Mammary epithelial cell (primary cell): ENCODE measurements at regions not wholly inside any gene's neighbourhood (a gene's known extent, or its start where the extent isn't known, plus 50 kb on each side); places are given as distances from the start of the nearest gene placed in this dataset.

Experiments used
- CTCF ChIP-seq, 2 donors: IDR thresholded peaks in 1 of 2; conservative IDR thresholded peaks in 1 of 2; 2 replicates each; pipeline ENCODE4 v1.5.1; 2011 to 2012; ENCODE audit warnings: inconsistent platforms in 2 of 2, low read length in 2 of 2, mild to moderate bottlenecking in 2 of 2, control low read depth in 1 of 2, low read depth in 1 of 2; ENCODE audit not compliant: insufficient read depth in 1 of 2; ENCODE audit errors: extremely low read depth in 1 of 2
- EZH2 ChIP-seq: IDR thresholded peaks from 2 replicates; pipeline ENCODE4 v1.6.1; 2012; ENCODE audit warnings: low read length, inconsistent platforms, borderline replicate concordance

GRCh38 chr2:81747481-81748070 is 1443.0 kb upstream of the LRRTM1 start:
- TF ChIP-seq CTCF (conservative IDR thresholded peaks at IDR 0.05 in 1 of 2, IDR thresholded peaks at IDR 0.05 in 1 of 2; ENCODE audit: extremely low read depth in 1 of 2, insufficient read depth in 1 of 2, low read depth in 1 of 2, low read length in 2 of 2), result no peak
- no peak for TF ChIP-seq EZH2
